ENCODE measurements at regions not wholly inside any gene's neighbourhood (a gene's known extent, or its start where the extent isn't known, plus 50 kb on each side); places are given as distances from the start of the nearest gene placed in this dataset.
"Not testable (repeated sequence)": the region's sequence is repeated elsewhere in the genome, so short reads cannot be mapped to it uniquely, and the experiment has no call there.

DNA sequence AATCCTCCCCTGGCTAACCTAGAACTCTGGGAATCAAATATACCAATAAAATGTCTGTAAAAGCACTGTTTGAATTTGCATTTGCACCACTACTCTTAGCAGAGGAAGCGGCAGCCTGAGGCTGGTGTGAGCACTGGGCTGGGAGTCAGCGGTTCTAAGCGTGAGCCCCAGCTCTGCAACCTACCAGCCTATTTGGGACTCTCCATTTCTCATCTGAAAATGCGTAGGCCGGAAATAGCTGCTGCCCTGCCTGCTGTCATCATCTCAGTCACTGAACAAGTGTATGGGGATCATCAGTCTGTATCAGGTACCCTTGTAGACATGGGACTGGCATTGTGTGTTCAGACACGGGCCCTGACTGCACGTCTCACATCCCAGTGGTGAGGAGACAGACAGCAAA is 194.3 kb downstream of the ANKRD30B start:
- Histone ChIP-seq H3K27ac (ENCODE audit: low read depth, low read length) (no peak overlapping the region), H3K4me1 (ENCODE audit: control insufficient read depth in 3 of 3, insufficient read depth in 3 of 3, low read length in 3 of 3) (peaks cover 0 to 4% (median 3%) of the 10 kb centered on the region in 3 donors), H3K36me3 (ENCODE audit: control insufficient read depth in 3 of 3, insufficient read depth in 3 of 3, low read length in 3 of 3) (no peaks in the 10 kb centered on the region), H3K27me3 (ENCODE audit: control insufficient read depth in 3 of 3, insufficient read depth in 3 of 3, low read length in 3 of 3) (peaks cover 0 to 2% (median 0%) of the 10 kb centered on the region in 3 donors), H3K9ac (ENCODE audit: low read depth in 1 of 3, low read length in 3 of 3) (no peak overlapping the region), H3K9me3 (ENCODE audit: control insufficient read depth in 3 of 3, low read length in 3 of 3) (no peaks in the 10 kb centered on the region), H3K4me3 (ENCODE audit: low read length in 3 of 3) (no peak overlapping the region)

DNA sequence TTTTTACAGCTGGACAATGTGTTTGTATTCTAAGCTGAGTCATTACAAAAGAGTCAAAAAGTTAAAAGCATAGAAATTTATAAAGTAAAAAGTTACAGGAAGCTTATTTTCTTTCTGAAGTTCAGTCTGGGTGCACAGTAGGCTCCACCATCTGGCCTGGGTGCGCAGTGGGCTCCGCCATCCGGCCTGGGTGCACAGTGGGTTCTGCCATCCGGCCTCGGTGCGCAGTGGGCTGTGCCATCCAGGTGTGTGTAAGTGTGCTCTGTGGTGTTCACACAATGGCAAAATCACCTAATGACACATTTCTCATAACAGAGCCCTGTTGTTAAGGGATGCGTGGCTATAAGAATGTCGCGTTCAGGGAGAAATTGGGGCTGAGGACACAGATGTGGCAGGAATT is 195.5 kb downstream of the ANKRD30B start:
- Histone ChIP-seq H3K4me1 (ENCODE audit: control insufficient read depth in 3 of 3, insufficient read depth in 3 of 3, low read length in 3 of 3) (peaks cover 0 to 4% (median 3%) of the 10 kb centered on the region in 3 donors), H3K9me3 (ENCODE audit: control insufficient read depth in 3 of 3, low read length in 3 of 3) (no peaks in the 10 kb centered on the region), H3K36me3 (ENCODE audit: control insufficient read depth in 3 of 3, insufficient read depth in 3 of 3, low read length in 3 of 3) (no peaks in the 10 kb centered on the region), H3K4me3 (ENCODE audit: low read length in 3 of 3) (no peak overlapping the region), H3K27me3 (ENCODE audit: control insufficient read depth in 3 of 3, insufficient read depth in 3 of 3, low read length in 3 of 3) (no peaks in the 10 kb centered on the region), H3K27ac (ENCODE audit: low read depth, low read length) (no peak overlapping the region), H3K9ac (ENCODE audit: low read depth in 1 of 3, low read length in 3 of 3) (no peak overlapping the region)

DNA sequence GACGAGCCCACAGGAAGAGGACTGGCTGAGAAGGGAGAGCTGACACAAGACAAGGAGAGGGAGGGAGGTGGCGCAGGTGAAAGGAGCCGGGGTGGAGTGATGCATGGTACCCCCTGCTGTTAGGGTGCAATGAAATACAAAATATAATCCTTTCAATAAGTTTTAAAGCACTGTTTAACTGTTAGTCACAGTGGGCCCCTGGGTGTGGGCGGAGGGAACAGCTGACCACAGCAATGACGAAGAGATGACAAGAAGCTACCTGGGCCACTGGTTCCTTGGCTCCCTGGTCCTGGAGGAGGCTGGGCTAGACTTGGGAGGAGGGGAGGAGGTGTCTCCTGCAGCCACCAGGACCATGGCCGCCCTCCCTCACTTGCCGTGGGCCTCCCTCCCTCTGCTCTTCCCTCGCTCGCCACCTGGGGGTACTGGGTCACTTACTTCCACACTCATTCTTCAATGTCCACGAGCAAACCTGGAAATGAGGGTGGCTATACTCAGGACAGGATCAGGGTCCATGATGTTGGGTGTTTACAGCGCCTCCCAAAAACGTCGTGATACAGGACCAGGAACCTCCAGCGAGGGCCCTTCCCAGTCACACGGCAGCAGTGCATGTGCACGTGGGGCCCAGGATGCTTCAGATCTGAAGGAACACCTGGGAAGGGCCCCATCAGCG is 196.1 kb downstream of the ANKRD30B start:
- Histone ChIP-seq H3K27ac (ENCODE audit: low read depth, low read length) (no peak overlapping the region), H3K36me3 (ENCODE audit: control insufficient read depth in 3 of 3, insufficient read depth in 3 of 3, low read length in 3 of 3) (no peaks in the 10 kb centered on the region), H3K4me1 (ENCODE audit: control insufficient read depth in 3 of 3, insufficient read depth in 3 of 3, low read length in 3 of 3) (peaks cover 0 to 4% (median 3%) of the 10 kb centered on the region in 3 donors), H3K9ac (ENCODE audit: low read depth in 1 of 3, low read length in 3 of 3) (no peak overlapping the region), H3K4me3 (ENCODE audit: low read length in 3 of 3) (no peak overlapping the region), H3K27me3 (ENCODE audit: control insufficient read depth in 3 of 3, insufficient read depth in 3 of 3, low read length in 3 of 3) (no peaks in the 10 kb centered on the region), H3K9me3 (ENCODE audit: control insufficient read depth in 3 of 3, low read length in 3 of 3) (no peaks in the 10 kb centered on the region)

DNA sequence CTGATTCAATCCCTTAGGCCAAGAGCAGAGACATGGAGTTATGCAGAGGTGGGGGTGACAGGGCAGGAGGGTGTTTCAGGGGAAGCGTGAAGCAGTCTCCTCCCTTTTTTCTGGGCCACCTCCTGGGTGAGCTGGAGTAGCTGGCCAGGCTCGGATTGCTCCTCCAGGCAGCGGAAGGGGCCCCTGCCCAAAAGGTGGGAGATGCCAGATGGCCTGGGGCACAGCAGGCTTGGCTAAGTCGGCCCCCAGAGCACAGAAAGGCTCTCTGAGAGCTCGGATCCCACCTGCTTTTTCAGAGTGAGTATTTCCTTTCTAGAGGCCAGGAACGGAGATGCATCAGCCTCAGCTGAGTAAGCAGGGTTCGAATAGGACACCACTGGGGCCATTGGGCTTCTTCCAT is 196.9 kb downstream of the ANKRD30B start:
- Histone ChIP-seq H3K27me3 (ENCODE audit: control insufficient read depth in 3 of 3, insufficient read depth in 3 of 3, low read length in 3 of 3) (no peaks in the 10 kb centered on the region), H3K4me1 (ENCODE audit: control insufficient read depth in 3 of 3, insufficient read depth in 3 of 3, low read length in 3 of 3) (peaks cover 0 to 4% (median 3%) of the 10 kb centered on the region in 3 donors), H3K9me3 (ENCODE audit: control insufficient read depth in 3 of 3, low read length in 3 of 3) (no peaks in the 10 kb centered on the region), H3K27ac (ENCODE audit: low read depth, low read length) (no peak overlapping the region), H3K4me3 (ENCODE audit: low read length in 3 of 3) (no peak overlapping the region), H3K9ac (ENCODE audit: low read depth in 1 of 3, low read length in 3 of 3) (no peak overlapping the region), H3K36me3 (ENCODE audit: control insufficient read depth in 3 of 3, insufficient read depth in 3 of 3, low read length in 3 of 3) (no peaks in the 10 kb centered on the region)

DNA sequence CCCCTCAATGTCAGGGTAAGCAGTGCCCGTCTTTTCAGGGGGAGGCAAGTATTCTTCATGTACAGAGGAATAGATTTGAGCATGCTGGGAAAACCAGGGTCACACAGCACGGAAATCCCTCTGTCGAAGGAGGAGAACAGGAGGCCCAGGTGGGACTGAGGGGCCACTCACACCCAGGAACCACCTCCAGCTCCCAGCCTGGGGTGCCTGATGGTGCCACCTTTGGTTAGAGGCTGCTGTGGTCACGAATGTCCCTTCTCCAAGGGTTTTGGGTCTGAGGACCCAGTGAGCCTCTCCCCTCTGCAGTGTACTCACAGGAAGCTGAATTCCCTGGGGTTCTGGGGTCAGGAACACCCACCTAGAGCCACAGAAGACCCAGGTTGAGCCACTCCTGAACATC is 197.3 kb downstream of the ANKRD30B start:
- H3K9me3 ChIP-seq (ENCODE audit: control insufficient read depth in 3 of 3, low read length in 3 of 3) = no peaks in the 10 kb centered on the region
- peaks cover 0 to 4% (median 3%) of the 10 kb centered on the region in 3 donors for H3K4me1 ChIP-seq (ENCODE audit: control insufficient read depth in 3 of 3, insufficient read depth in 3 of 3, low read length in 3 of 3)
- no peak overlapping the region for H3K9ac ChIP-seq (ENCODE audit: low read depth in 1 of 3, low read length in 3 of 3)
- H3K36me3 ChIP-seq (ENCODE audit: control insufficient read depth in 3 of 3, insufficient read depth in 3 of 3, low read length in 3 of 3) = no peaks in the 10 kb centered on the region
- no peak overlapping the region for H3K27ac ChIP-seq (ENCODE audit: low read depth, low read length)
- H3K27me3 ChIP-seq (ENCODE audit: control insufficient read depth in 3 of 3, insufficient read depth in 3 of 3, low read length in 3 of 3) = no peaks in the 10 kb centered on the region
- H3K4me3 ChIP-seq (ENCODE audit: low read length in 3 of 3) = no peak overlapping the region

DNA sequence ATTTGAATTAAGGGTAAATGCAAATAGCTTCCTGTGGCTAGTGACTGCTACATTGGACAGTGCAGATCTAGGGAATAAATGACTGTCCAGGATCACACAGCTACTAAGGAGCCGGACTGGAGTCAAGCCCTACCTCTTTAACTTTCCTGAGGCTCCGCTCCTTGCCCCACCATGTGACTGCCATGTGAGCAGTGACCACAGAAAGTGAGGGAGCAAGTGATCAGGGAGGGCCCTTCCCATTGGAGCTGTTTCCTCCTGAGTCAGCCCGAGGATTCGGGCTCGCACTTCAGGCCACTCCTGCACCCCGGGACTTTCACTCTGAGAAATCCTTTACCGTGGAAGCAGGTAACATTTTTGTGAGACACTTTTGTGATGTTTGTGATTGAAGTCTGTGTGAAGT is 198.0 kb downstream of the ANKRD30B start:
- Histone ChIP-seq H3K4me3 (ENCODE audit: low read length in 3 of 3) (no peak overlapping the region), H3K9ac (ENCODE audit: low read depth in 1 of 3, low read length in 3 of 3) (no peak overlapping the region), H3K9me3 (ENCODE audit: control insufficient read depth in 3 of 3, low read length in 3 of 3) (no peaks in the 10 kb centered on the region), H3K27ac (ENCODE audit: low read depth, low read length) (no peak overlapping the region), H3K27me3 (ENCODE audit: control insufficient read depth in 3 of 3, insufficient read depth in 3 of 3, low read length in 3 of 3) (no peaks in the 10 kb centered on the region), H3K36me3 (ENCODE audit: control insufficient read depth in 3 of 3, insufficient read depth in 3 of 3, low read length in 3 of 3) (no peaks in the 10 kb centered on the region), H3K4me1 (ENCODE audit: control insufficient read depth in 3 of 3, insufficient read depth in 3 of 3, low read length in 3 of 3) (peaks cover 0 to 4% (median 3%) of the 10 kb centered on the region in 3 donors)

DNA sequence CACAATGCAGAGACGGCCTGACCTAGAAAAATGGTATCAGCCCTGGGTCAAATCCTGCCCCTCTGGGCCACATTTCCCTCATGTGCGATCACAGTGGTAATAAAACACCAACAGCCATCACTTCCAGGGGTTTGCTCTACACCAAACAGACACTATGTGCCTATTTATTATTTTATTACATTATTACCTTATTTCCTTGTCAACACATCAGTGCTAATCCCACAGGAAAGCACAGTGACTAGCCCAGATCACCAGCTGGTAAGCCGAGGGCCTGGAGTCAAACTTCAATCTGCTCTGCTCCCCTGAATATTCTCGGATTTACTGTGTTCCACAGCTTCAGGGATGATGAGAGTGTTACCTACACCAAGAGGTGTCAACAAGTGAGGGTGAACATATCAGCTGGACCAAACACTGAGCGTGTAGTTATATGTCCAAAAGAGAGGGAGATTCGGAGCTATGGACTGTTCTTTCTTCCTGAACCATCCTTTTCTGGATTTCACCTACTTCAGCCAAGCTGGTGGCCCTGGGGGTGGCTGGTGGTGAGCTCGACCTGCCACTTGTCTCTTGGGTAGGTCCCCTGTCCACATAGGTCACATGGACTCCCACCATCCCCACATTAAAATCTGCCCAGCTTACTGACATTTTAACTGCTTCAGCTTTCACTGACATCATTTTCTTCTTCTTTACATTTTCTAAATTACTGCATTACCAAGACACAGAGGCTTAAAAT is 198.9 kb downstream of the ANKRD30B start:
- H3K9ac ChIP-seq (ENCODE audit: low read depth in 1 of 3, low read length in 3 of 3); H3K4me1 ChIP-seq (ENCODE audit: control insufficient read depth in 3 of 3, insufficient read depth in 3 of 3, low read length in 3 of 3); H3K36me3 ChIP-seq (ENCODE audit: control insufficient read depth in 3 of 3, insufficient read depth in 3 of 3, low read length in 3 of 3); H3K4me3 ChIP-seq (ENCODE audit: low read length in 3 of 3); H3K9me3 ChIP-seq (ENCODE audit: control insufficient read depth in 3 of 3, low read length in 3 of 3); H3K27me3 ChIP-seq (ENCODE audit: control insufficient read depth in 3 of 3, insufficient read depth in 3 of 3, low read length in 3 of 3); H3K27ac ChIP-seq (ENCODE audit: low read depth, low read length): not testable (repeated sequence)

DNA sequence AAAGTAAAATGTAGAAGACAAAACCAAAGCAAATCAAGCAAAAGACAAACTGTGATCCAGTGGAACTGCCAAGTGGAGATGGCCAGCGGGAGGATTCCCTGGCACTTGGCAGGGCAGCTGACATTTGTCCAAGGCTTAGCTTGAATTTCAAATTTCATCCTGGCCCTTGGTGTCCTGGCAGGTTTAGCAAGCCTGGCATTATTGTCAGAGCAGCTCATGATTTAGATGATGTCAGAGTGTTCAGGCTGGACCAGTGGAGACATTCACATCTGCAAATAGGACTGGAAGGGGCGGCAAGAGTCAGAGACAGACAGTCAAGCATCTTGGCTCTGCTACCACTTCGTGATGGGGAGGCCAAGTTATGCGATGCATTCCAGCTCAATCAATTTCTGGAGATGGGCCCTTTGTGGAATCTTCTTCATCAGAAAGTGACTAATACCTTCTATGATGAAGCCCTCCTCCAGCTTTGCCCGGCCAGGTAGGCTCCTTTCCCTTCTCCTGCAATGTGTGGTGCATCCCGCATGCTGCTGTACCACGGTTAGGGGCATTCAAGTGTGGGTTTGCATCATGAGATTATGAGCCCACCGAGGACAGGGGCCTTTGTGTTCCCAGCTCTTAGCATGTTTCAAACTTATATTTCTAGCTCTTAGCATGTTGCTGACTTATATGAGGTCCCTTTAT is 199.7 kb downstream of the ANKRD30B start:
- H3K27ac ChIP-seq (ENCODE audit: low read depth, low read length) = no peak overlapping the region

DNA sequence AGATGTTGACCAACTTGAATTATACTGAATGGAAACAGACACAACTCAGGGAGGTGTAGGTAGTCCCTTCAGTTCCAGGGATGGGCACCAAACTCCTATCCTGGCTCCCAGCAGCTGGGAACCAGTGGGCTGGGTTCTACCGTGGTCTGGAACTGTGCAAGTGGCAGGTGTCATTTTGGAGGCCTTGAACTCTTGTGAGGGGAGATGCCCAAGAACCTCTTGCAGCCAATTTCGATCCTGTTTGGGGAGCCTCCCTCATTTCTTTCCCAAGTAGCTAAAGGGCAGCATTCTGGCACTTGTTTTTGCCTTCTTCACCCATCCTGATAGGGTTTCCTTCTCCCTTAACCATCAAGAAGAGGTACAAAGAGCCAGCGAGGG is 200.2 kb downstream of the ANKRD30B start:
- peaks cover 0 to 4% (median 3%) of the 10 kb centered on the region in 3 donors for H3K4me1 ChIP-seq (ENCODE audit: control insufficient read depth in 3 of 3, insufficient read depth in 3 of 3, low read length in 3 of 3)
- H3K27ac ChIP-seq (ENCODE audit: low read depth, low read length) = no peak overlapping the region
- H3K27me3 ChIP-seq (ENCODE audit: control insufficient read depth in 3 of 3, insufficient read depth in 3 of 3, low read length in 3 of 3) = no peaks in the 10 kb centered on the region
- no peak overlapping the region for H3K4me3 ChIP-seq (ENCODE audit: low read length in 3 of 3)
- no peak overlapping the region for H3K9ac ChIP-seq (ENCODE audit: low read depth in 1 of 3, low read length in 3 of 3)
- no peaks in the 10 kb centered on the region for H3K9me3 ChIP-seq (ENCODE audit: control insufficient read depth in 3 of 3, low read length in 3 of 3)
- no peaks in the 10 kb centered on the region for H3K36me3 ChIP-seq (ENCODE audit: control insufficient read depth in 3 of 3, insufficient read depth in 3 of 3, low read length in 3 of 3)

More for the DNA sequence above, 199.7 kb downstream of the ANKRD30B start:
- Histone ChIP-seq H3K9me3 (ENCODE audit: control insufficient read depth in 3 of 3, low read length in 3 of 3) (no peaks in the 10 kb centered on the region), H3K4me3 (ENCODE audit: low read length in 3 of 3) (no peak overlapping the region), H3K4me1 (ENCODE audit: control insufficient read depth in 3 of 3, insufficient read depth in 3 of 3, low read length in 3 of 3) (peaks cover 0 to 4% (median 3%) of the 10 kb centered on the region in 3 donors), H3K27me3 (ENCODE audit: control insufficient read depth in 3 of 3, insufficient read depth in 3 of 3, low read length in 3 of 3) (no peaks in the 10 kb centered on the region), H3K36me3 (ENCODE audit: control insufficient read depth in 3 of 3, insufficient read depth in 3 of 3, low read length in 3 of 3) (no peaks in the 10 kb centered on the region), H3K9ac (ENCODE audit: low read depth in 1 of 3, low read length in 3 of 3) (no peak overlapping the region)

Measured in skeletal muscle tissue (tissue), 3 donors.